Colonic mucosa (tissue), 4 donors: ENCODE measurements at regions not wholly inside any gene's neighbourhood (a gene's known extent, or its start where the extent isn't known, plus 50 kb on each side); places are given as distances from the start of the nearest gene placed in this dataset.

Source experiments
- DNase-seq: peaks from one replicate; pipeline ENCODE4 v3.0.0-alpha.2; 2020
- H3K27ac ChIP-seq: fragments of 200-600 bp; one replicate; pipeline ENCODE4 v1.8.0; 2021
- H3K27me3 ChIP-seq: fragments of 200-600 bp; one replicate; pipeline ENCODE4 v1.8.0; 2021
- H3K36me3 ChIP-seq: fragments of 200-600 bp; one replicate; pipeline ENCODE4 v1.8.0; 2021
- H3K4me1 ChIP-seq: fragments of 200-600 bp; one replicate; pipeline ENCODE4 v1.8.0; 2021; ENCODE audit warnings: mild to moderate bottlenecking
- H3K4me3 ChIP-seq: fragments of 200-600 bp; one replicate; pipeline ENCODE4 v1.8.0; 2021
- H3K9ac ChIP-seq, 2 donors: one replicate each; pipeline ENCODE4 v1.7.0; 2013; ENCODE audit warnings: control low read depth in 2 of 2, low read depth in 2 of 2, low read length in 2 of 2
- H3K9me3 ChIP-seq: fragments of 200-600 bp; one replicate; pipeline ENCODE4 v1.8.0; 2021
- intact Hi-C: fragments of 100-400 bp; cut with DNase I; formaldehyde crosslinking; loops from one replicate; pipeline ENCODE4 v1.14.1; 2022
- TF ChIP-seq, protein P1 (sequence below): fragments of 200-600 bp; IDR thresholded peaks from one replicate; pipeline ENCODE4 v1.8.0; 2022; ENCODE audit warnings: antibody characterized with exemption, mild to moderate bottlenecking
- donor health status: healthy.
- donor health status: DM: no; HTN: no; CAD: no.
- donor health status: DM: no; HTN: no; CAD: no.

DNA sequence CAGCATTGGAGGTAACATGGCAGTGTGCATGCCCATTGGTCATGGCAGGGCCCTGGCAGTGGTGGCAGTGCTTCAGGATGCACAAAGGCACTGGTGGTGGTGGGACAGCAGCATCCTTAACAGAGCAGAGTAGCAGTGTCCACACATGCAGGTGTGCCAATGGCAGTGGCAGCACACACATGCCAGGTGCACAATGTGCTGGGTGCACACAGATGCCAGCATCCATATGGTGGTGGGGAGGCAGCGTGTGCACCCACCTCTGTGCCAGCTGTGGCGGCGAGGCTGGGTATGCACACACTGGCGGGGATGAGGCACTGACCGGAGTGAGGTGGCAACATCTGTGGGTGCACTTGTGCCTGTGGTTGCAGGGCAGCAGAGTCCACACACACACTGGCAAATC is 150.6 kb downstream of the SI start:
- Histone ChIP-seq H3K9me3 (no peaks in the 10 kb centered on the region), H3K4me1 (no peaks in the 10 kb centered on the region), H3K27me3 (no peaks in the 10 kb centered on the region), H3K9ac (no peak overlapping the region), H3K27ac (no peak overlapping the region), H3K4me3 (no peak overlapping the region), H3K36me3 (no peaks in the 10 kb centered on the region)
- no peak for DNase-seq
- intact Hi-C loops = no loop called here
- TF ChIP-seq, protein P1, sequence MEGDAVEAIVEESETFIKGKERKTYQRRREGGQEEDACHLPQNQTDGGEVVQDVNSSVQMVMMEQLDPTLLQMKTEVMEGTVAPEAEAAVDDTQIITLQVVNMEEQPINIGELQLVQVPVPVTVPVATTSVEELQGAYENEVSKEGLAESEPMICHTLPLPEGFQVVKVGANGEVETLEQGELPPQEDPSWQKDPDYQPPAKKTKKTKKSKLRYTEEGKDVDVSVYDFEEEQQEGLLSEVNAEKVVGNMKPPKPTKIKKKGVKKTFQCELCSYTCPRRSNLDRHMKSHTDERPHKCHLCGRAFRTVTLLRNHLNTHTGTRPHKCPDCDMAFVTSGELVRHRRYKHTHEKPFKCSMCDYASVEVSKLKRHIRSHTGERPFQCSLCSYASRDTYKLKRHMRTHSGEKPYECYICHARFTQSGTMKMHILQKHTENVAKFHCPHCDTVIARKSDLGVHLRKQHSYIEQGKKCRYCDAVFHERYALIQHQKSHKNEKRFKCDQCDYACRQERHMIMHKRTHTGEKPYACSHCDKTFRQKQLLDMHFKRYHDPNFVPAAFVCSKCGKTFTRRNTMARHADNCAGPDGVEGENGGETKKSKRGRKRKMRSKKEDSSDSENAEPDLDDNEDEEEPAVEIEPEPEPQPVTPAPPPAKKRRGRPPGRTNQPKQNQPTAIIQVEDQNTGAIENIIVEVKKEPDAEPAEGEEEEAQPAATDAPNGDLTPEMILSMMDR = no peak

DNA sequence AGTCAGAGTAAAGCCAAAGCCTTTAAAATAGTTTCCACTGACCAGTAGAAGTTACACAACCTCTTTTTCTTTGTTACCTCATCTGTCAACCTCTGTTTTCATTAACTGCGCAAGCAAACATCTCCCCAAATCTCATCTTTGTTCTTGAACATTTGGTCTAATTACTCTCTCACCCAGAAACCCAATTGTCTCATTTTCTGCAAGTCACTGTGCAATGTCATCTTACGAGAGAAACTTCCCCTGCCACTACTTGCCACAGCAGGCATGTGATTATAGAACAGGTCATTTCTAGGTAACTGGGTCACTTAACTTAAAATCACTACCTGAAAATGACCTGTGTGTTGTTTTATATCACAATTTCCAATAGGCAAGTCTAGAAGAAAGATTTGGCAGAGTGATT is 159.4 kb downstream of the SI start:
- DNase-seq = no peak
- intact Hi-C loops = no loop called here
- Histone ChIP-seq H3K27ac (no peak overlapping the region), H3K9ac (no peak overlapping the region), H3K27me3 (no peaks in the 10 kb centered on the region), H3K4me3 (no peak overlapping the region), H3K9me3 (no peaks in the 10 kb centered on the region), H3K4me1 (no peaks in the 10 kb centered on the region), H3K36me3 (no peaks in the 10 kb centered on the region)
- TF ChIP-seq, protein P1 = no peak

DNA sequence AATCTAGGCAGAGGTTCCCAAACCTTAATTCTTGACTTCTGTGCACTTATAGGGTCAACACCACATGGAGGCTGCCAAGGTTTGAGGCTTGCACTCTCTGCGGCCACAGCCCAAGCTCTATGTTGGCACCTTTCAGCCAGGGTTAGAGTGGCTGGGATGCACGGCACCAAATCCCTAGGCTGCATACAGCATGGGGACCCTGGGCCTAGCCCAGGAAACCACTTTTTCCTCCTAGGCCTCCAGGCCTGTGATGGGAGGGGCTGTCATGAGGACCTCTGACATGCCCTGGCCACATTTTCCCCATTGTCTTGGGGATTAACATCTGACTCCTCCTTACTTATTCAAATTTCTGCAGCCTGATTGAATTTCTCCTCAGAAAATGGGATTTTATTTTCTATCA is 165.4 kb downstream of the SI start:
- Histone ChIP-seq H3K27ac (no peak overlapping the region), H3K36me3 (no peaks in the 10 kb centered on the region), H3K4me3 (no peak overlapping the region), H3K9me3 (no peaks in the 10 kb centered on the region), H3K27me3 (no peaks in the 10 kb centered on the region), H3K4me1 (no peaks in the 10 kb centered on the region), H3K9ac (no peak overlapping the region)
- TF ChIP-seq, protein P1 = no peak
- intact Hi-C loops = no loop called here
- no peak for DNase-seq

DNA sequence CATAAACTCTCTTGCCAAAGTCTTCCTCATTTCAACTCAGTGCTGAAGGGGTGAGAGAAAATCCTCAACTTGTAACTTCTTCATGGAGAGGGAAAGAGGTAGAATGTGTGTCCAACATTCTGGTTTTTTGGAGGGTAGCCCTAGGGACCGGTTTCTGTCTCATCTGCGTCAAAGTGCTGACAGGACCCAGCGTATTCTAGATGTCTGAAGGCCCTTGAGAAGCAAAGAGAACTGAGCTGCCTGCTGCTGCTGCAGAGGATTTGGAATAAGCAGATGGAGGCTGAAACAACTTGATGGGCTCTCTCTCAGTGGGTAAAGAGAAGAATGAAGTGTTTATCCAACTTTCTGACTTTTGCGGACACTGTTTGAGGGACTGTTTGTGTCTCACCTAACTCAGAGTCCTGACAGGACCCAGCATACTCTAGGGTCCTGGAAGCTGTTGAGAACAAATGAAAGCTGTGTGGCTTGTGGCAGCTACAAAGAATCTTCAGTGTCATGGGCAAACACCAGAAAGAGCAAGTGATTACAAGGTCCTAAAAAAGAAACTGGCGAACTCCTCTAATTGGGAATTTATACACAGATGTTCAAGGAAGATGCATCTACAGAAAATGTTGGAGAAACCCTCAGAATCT is 174.4 kb downstream of the SI start:
- DNase-seq = no peak
- TF ChIP-seq, protein P1 = no peak
- Histone ChIP-seq H3K4me1 (no peaks in the 10 kb centered on the region), H3K9ac (no peak overlapping the region), H3K27me3 (no peaks in the 10 kb centered on the region), H3K9me3 (no peaks in the 10 kb centered on the region), H3K36me3 (no peaks in the 10 kb centered on the region), H3K27ac (no peak overlapping the region), H3K4me3 (no peak overlapping the region)
- intact Hi-C loops = no loop called here

DNA sequence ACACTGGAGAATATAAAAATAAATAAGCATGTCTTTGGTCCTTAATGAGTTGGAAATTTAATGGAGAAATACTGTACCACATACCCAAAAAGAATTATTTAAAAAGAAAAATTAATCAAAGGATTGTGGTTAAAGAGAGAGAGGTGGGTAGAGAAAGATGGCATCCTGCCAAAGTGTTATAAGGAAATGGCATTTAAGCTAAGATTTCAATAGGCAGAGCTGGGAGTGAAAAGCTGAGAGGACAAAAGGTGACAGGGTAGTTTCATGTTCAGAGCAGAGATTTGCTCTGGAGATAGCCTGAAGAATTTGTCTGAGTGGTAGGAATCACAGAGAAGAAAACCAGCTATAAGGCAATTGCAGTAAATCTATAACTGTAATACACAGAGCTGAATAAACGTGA is 181.0 kb downstream of the SI start:
- Histone ChIP-seq H3K9me3 (no peaks in the 10 kb centered on the region), H3K27me3 (no peaks in the 10 kb centered on the region), H3K4me3 (no peak overlapping the region), H3K4me1 (no peaks in the 10 kb centered on the region), H3K9ac (no peak overlapping the region), H3K36me3 (no peaks in the 10 kb centered on the region), H3K27ac (no peak overlapping the region)
- TF ChIP-seq, protein P1 = no peak
- intact Hi-C loops = no loop called here
- no peak for DNase-seq

DNA sequence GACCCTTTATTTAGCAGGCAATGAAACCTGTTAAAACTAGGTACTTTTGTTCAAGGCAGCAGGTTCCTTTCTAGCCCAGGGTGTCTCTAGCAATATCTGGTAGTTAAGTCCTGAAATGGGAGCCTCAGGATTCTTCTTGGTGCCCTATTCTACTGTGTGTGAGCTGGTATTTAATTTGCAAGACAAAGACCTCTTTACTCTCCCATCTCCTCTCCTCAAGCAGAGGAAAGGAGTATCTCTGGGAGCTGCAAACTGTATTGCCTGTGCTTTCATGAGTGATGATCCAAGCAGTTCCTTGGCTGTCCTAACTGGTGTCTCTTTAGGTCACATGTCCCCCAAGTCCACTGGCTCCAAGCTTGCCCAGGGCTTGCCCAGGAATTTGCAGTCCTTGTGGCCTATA is 188.2 kb downstream of the SI start:
- Histone ChIP-seq H3K4me3 (no peak overlapping the region), H3K9ac (no peak overlapping the region), H3K27ac (no peak overlapping the region), H3K27me3 (no peaks in the 10 kb centered on the region), H3K9me3 (no peaks in the 10 kb centered on the region), H3K36me3 (no peaks in the 10 kb centered on the region), H3K4me1 (no peaks in the 10 kb centered on the region)
- DNase-seq = no peak
- intact Hi-C loops = no loop called here
- TF ChIP-seq, protein P1 = no peak
